OCI-LY3 (cell line): ENCODE measurements at regions not wholly inside any gene's neighbourhood (a gene's known extent, or its start where the extent isn't known, plus 50 kb on each side); places are given as distances from the start of the nearest gene placed in this dataset.

Source experiments
- EZH2phosphoT487 ChIP-seq: fragments of 200-600 bp; shearing (Covaris generic); IDR thresholded peaks from 2 replicates; pipeline ENCODE4 v1.6.1; 2018; ENCODE audit warnings: antibody characterized with exemption, mixed run types, low read depth
- TF ChIP-seq, protein P1 (sequence below): fragments of 200-600, 300-600 bp; sonication (generic); IDR thresholded peaks from 2 replicates; pipeline ENCODE4 v1.5.1; 2014; ENCODE audit warnings: antibody characterized with exemption, low read length, low read depth

DNA sequence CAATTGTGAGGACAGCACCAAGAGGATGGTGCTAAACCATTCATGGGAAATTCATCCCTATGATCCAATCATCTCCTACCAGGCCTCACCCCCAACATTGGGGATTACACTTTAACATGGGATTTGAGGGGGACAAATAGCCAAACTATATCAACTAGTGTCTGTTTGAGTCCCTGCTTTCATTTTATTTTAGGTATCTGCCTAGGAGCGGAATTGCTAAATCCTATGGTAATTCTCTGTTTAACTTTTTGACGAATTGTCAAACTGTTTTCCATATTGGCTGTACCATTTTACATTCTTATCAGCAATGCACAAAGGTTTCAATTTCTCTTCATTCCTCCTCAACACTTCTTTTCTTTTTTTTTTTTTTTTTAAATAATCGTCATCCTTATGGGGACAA, 318.4 kb upstream of the NRP1 start:
- TF ChIP-seq, protein P1, sequence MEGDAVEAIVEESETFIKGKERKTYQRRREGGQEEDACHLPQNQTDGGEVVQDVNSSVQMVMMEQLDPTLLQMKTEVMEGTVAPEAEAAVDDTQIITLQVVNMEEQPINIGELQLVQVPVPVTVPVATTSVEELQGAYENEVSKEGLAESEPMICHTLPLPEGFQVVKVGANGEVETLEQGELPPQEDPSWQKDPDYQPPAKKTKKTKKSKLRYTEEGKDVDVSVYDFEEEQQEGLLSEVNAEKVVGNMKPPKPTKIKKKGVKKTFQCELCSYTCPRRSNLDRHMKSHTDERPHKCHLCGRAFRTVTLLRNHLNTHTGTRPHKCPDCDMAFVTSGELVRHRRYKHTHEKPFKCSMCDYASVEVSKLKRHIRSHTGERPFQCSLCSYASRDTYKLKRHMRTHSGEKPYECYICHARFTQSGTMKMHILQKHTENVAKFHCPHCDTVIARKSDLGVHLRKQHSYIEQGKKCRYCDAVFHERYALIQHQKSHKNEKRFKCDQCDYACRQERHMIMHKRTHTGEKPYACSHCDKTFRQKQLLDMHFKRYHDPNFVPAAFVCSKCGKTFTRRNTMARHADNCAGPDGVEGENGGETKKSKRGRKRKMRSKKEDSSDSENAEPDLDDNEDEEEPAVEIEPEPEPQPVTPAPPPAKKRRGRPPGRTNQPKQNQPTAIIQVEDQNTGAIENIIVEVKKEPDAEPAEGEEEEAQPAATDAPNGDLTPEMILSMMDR = no peak
- no peak for TF ChIP-seq EZH2phosphoT487
